HK-2 (cell line): ENCODE measurements at regions not wholly inside any gene's neighbourhood (a gene's known extent, or its start where the extent isn't known, plus 50 kb on each side); places are given as distances from the start of the nearest gene placed in this dataset.
"Not testable (repeated sequence)": the region's sequence is repeated elsewhere in the genome, so short reads cannot be mapped to it uniquely, and the experiment has no call there.

ENCODE experiments used
- DNase-seq: peaks from one replicate; pipeline ENCODE4 v3.0.0-alpha.2; 2018; ENCODE audit not compliant: unreplicated experiment

- no peak for DNase-seq
These were observed 68.0 kb downstream of the CBLN4 start for GRCh38 chr20:55937283-55937682.

GRCh38 chr20:55936209-55936595 is 69.1 kb downstream of the CBLN4 start:
- DNase-seq: no peak

GRCh38 chr20:55935448-55936208 is 69.7 kb downstream of the CBLN4 start:
- no peak for DNase-seq

GRCh38 chr20:55934146-55934545 is 71.2 kb downstream of the CBLN4 start:
- DNase-seq: no peak

GRCh38 chr20:55930876-55931275 is 74.4 kb downstream of the CBLN4 start:
- not testable (repeated sequence) for DNase-seq

GRCh38 chr20:55928266-55928665 is 77.1 kb downstream of the CBLN4 start:
- DNase-seq: no peak

- no peak for DNase-seq
These were observed 85.4 kb downstream of the CBLN4 start for GRCh38 chr20:55919956-55920355.

GRCh38 chr20:55919319-55919718 is 86.0 kb downstream of the CBLN4 start:
- DNase-seq: no peak

- DNase-seq: no peak
These were observed 86.8 kb downstream of the CBLN4 start for GRCh38 chr20:55918471-55918870.

GRCh38 chr20:55893031-55893430 is 112.3 kb downstream of the CBLN4 start:
- no peak for DNase-seq

- no peak for DNase-seq
These were observed 116.6 kb downstream of the CBLN4 start for GRCh38 chr20:55888685-55889084.

GRCh38 chr20:55882910-55883309 is 122.4 kb downstream of the CBLN4 start:
- no peak for DNase-seq

GRCh38 chr20:55882286-55882685 is 123.0 kb downstream of the CBLN4 start:
- no peak for DNase-seq

GRCh38 chr20:55881204-55881603 is 124.1 kb downstream of the CBLN4 start:
- DNase-seq: no peak

- DNase-seq: no peak
These were observed 125.0 kb downstream of the CBLN4 start for GRCh38 chr20:55880361-55880760.

- no peak for DNase-seq
These were observed 150.3 kb downstream of the CBLN4 start for GRCh38 chr20:55855052-55855451.

GRCh38 chr20:55830121-55830827 is 175.0 kb downstream of the CBLN4 start:
- DNase-seq: no peak

- DNase-seq: no peak
These were observed 200.2 kb downstream of the CBLN4 start for GRCh38 chr20:55805138-55805537.

GRCh38 chr20:55800552-55801245 is 204.6 kb downstream of the CBLN4 start:
- no peak for DNase-seq

- DNase-seq: no peak
These were observed 211.3 kb downstream of the CBLN4 start for GRCh38 chr20:55793986-55794385.

- DNase-seq: no peak
These were observed 213.3 kb downstream of the CBLN4 start for GRCh38 chr20:55792049-55792448.

- DNase-seq: no peak
These were observed 215.1 kb downstream of the CBLN4 start for GRCh38 chr20:55790178-55790577.

- DNase-seq: no peak
These were observed 221.3 kb downstream of the CBLN4 start for GRCh38 chr20:55784036-55784435.
